ENCODE measurements at regions not wholly inside any gene's neighbourhood (a gene's known extent, or its start where the extent isn't known, plus 50 kb on each side); places are given as distances from the start of the nearest gene placed in this dataset.
A peak's percentile ranks its signal among the peaks of the same experiment; 100 is the strongest.

GRCh38 chr2:15800495-15801329 is 139.6 kb upstream of the MYCN start:
- Histone ChIP-seq H3K9me3 (no peaks in the 10 kb centered on the region), H3K27me3 (no peaks in the 10 kb centered on the region), H3K4me1 (peaks cover 0 to 5% (median 0%) of the 10 kb centered on the region in 4 donors), H3K4me3 (no peak overlapping the region), H3K36me3 (no peaks in the 10 kb centered on the region), H3K27ac (no peak overlapping the region)
- ATAC-seq (no peak), DNase-seq (no peak)
- intact Hi-C loops (cut with DNase I): no loop called here
- TF ChIP-seq CTCF (IDR thresholded peaks at IDR 0.05): no peak
- TF ChIP-seq POLR2A (IDR thresholded peaks at IDR 0.05): no peak
- WGBS (ENCODE audit: insufficient coverage, low coverage, low lambda C conversion rate, missing lambda C conversion rate): 91% methylated on average over 8 of the region's 17 CpGs

- no peak overlapping the region for H3K4me3 ChIP-seq
- H3K27me3 ChIP-seq: no peaks in the 10 kb centered on the region
- 84% methylated on average over 9 of the region's 14 CpGs for WGBS (ENCODE audit: insufficient coverage, low coverage, low lambda C conversion rate, missing lambda C conversion rate)
- no peak for ATAC-seq
- H3K9me3 ChIP-seq: no peaks in the 10 kb centered on the region
- intact Hi-C loops (cut with DNase I): no loop called here
- no peak overlapping the region for H3K27ac ChIP-seq
- TF ChIP-seq POLR2A (IDR thresholded peaks at IDR 0.05) (no peak), CTCF (IDR thresholded peaks at IDR 0.05) (no peak)
- no peaks in the 10 kb centered on the region for H3K36me3 ChIP-seq
- no peak for DNase-seq
- peaks cover 0 to 5% (median 0%) of the 10 kb centered on the region in 4 donors for H3K4me1 ChIP-seq
Measured at GRCh38 chr2:15801439-15801838, 138.9 kb upstream of the MYCN start.

GRCh38 chr2:15801904-15802303 is 138.4 kb upstream of the MYCN start:
- DNase-seq: no peak
- Histone ChIP-seq H3K36me3 (no peaks in the 10 kb centered on the region), H3K9me3 (no peaks in the 10 kb centered on the region), H3K27me3 (no peaks in the 10 kb centered on the region), H3K4me1 (peaks cover 0 to 5% (median 0%) of the 10 kb centered on the region in 4 donors), H3K27ac (no peak overlapping the region), H3K4me3 (no peak overlapping the region)
- ATAC-seq: no peak
- no peak for TF ChIP-seq POLR2A (IDR thresholded peaks at IDR 0.05)
- TF ChIP-seq CTCF (IDR thresholded peaks at IDR 0.05): no peak
- intact Hi-C loops (cut with DNase I): no loop called here
- WGBS (ENCODE audit: insufficient coverage, low coverage, low lambda C conversion rate, missing lambda C conversion rate): 72% methylated on average over 6 of the region's 6 CpGs

- no peaks in the 10 kb centered on the region for H3K9me3 ChIP-seq
- TF ChIP-seq CTCF (IDR thresholded peaks at IDR 0.05): no peak
- TF ChIP-seq POLR2A (IDR thresholded peaks at IDR 0.05): no peak
- no peak overlapping the region for H3K27ac ChIP-seq
- DNase-seq (no peak), ATAC-seq (peak in 2 of 4 donors; percentile 17 to 40)
- 56% methylated on average over 10 of the region's 10 CpGs for WGBS (ENCODE audit: insufficient coverage, low coverage, low lambda C conversion rate, missing lambda C conversion rate)
- H3K4me1 ChIP-seq: peaks cover 0 to 5% (median 0%) of the 10 kb centered on the region in 4 donors
- no peaks in the 10 kb centered on the region for H3K36me3 ChIP-seq
- intact Hi-C loops (cut with DNase I): no loop called here
- H3K4me3 ChIP-seq: no peak overlapping the region
- H3K27me3 ChIP-seq: no peaks in the 10 kb centered on the region
Measured at GRCh38 chr2:15802657-15803542, 137.4 kb upstream of the MYCN start.

All from right lobe of liver (tissue), 6 donors.